ENCODE measurements at regions not wholly inside any gene's neighbourhood (a gene's known extent, or its start where the extent isn't known, plus 50 kb on each side); places are given as distances from the start of the nearest gene placed in this dataset.

GRCh38 chr10:42971251-42971599, 105.6 kb upstream of the RET start:
- no peaks in the 10 kb centered on the region for H3K36me3 ChIP-seq (ENCODE audit: insufficient read depth, low read length, poor library complexity, severe bottlenecking)
- DNase-seq (ENCODE audit: low spot score), result no peak
- H3K4me3 ChIP-seq (ENCODE audit: low read depth, low read length, poor library complexity, severe bottlenecking), result no peak overlapping the region
- no peak for TF ChIP-seq CTCF (conservative IDR thresholded peaks at IDR 0.05; ENCODE audit: low read depth, low read length)
- TF ChIP-seq EZH2 (IDR thresholded peaks at IDR 0.05; ENCODE audit: borderline replicate concordance, low read depth, low read length, poor library complexity, severe bottlenecking), result no peak
- H3K4me1 ChIP-seq (ENCODE audit: insufficient read depth, low read length, poor library complexity, severe bottlenecking), result no peaks in the 10 kb centered on the region
- no peaks in the 10 kb centered on the region for H3K9me3 ChIP-seq (ENCODE audit: low read depth, low read length, poor library complexity, severe bottlenecking)
- no peaks in the 10 kb centered on the region for H3K27me3 ChIP-seq (replicated peaks; ENCODE audit: insufficient read depth, low read depth, low read length, poor library complexity)
- no TSS peak for BruUV-seq (replicated peaks)
- CTCF ChIA-PET, result no interaction called here
- POLR2A ChIA-PET (ENCODE audit: low non-redundant PET), result no interaction called here
- intact Hi-C loops (cut with micrococcal nuclease; ENCODE audit: unreplicated experiment), result no loop called here
- no peak overlapping the region for H3K27ac ChIP-seq (ENCODE audit: low read depth, low read length, poor library complexity, severe bottlenecking)

- Histone ChIP-seq H3K4me3 (ENCODE audit: low read depth, low read length, poor library complexity, severe bottlenecking) (no peak overlapping the region), H3K27ac (ENCODE audit: low read depth, low read length, poor library complexity, severe bottlenecking) (no peak overlapping the region), H3K27me3 (replicated peaks; ENCODE audit: insufficient read depth, low read depth, low read length, poor library complexity) (no peaks in the 10 kb centered on the region), H3K9me3 (ENCODE audit: low read depth, low read length, poor library complexity, severe bottlenecking) (no peaks in the 10 kb centered on the region), H3K36me3 (ENCODE audit: insufficient read depth, low read length, poor library complexity, severe bottlenecking) (no peaks in the 10 kb centered on the region), H3K4me1 (ENCODE audit: insufficient read depth, low read length, poor library complexity, severe bottlenecking) (no peaks in the 10 kb centered on the region)
- ChIA-PET CTCF (no interaction called here), POLR2A (ENCODE audit: low non-redundant PET) (no interaction called here)
- intact Hi-C loops (cut with micrococcal nuclease; ENCODE audit: unreplicated experiment), result no loop called here
- BruUV-seq (replicated peaks), result no TSS peak
- DNase-seq (ENCODE audit: low spot score), result no peak
- TF ChIP-seq CTCF (conservative IDR thresholded peaks at IDR 0.05; ENCODE audit: low read depth, low read length) (no peak), EZH2 (IDR thresholded peaks at IDR 0.05; ENCODE audit: borderline replicate concordance, low read depth, low read length, poor library complexity, severe bottlenecking) (no peak)
These were observed 103.9 kb upstream of the RET start for GRCh38 chr10:42972946-42973345.

- Histone ChIP-seq H3K27ac (ENCODE audit: low read depth, low read length, poor library complexity, severe bottlenecking) (no peak overlapping the region), H3K4me3 (ENCODE audit: low read depth, low read length, poor library complexity, severe bottlenecking) (no peak overlapping the region), H3K27me3 (replicated peaks; ENCODE audit: insufficient read depth, low read depth, low read length, poor library complexity) (no peaks in the 10 kb centered on the region), H3K4me1 (ENCODE audit: insufficient read depth, low read length, poor library complexity, severe bottlenecking) (no peaks in the 10 kb centered on the region), H3K9me3 (ENCODE audit: low read depth, low read length, poor library complexity, severe bottlenecking) (no peaks in the 10 kb centered on the region), H3K36me3 (ENCODE audit: insufficient read depth, low read length, poor library complexity, severe bottlenecking) (no peaks in the 10 kb centered on the region)
- intact Hi-C loops (cut with micrococcal nuclease; ENCODE audit: unreplicated experiment), result no loop called here
- CTCF ChIA-PET, result no interaction called here
- no peak for DNase-seq (ENCODE audit: low spot score)
- BruUV-seq (replicated peaks), result no TSS peak
- POLR2A ChIA-PET (ENCODE audit: low non-redundant PET), result no interaction called here
- TF ChIP-seq CTCF (conservative IDR thresholded peaks at IDR 0.05; ENCODE audit: low read depth, low read length), result no peak
- TF ChIP-seq EZH2 (IDR thresholded peaks at IDR 0.05; ENCODE audit: borderline replicate concordance, low read depth, low read length, poor library complexity, severe bottlenecking), result no peak
These were observed 103.5 kb upstream of the RET start for GRCh38 chr10:42973411-42973810.

Data from A673 (cell line).